ENCODE measurements at regions not wholly inside any gene's neighbourhood (a gene's known extent, or its start where the extent isn't known, plus 50 kb on each side); places are given as distances from the start of the nearest gene placed in this dataset.

DNA sequence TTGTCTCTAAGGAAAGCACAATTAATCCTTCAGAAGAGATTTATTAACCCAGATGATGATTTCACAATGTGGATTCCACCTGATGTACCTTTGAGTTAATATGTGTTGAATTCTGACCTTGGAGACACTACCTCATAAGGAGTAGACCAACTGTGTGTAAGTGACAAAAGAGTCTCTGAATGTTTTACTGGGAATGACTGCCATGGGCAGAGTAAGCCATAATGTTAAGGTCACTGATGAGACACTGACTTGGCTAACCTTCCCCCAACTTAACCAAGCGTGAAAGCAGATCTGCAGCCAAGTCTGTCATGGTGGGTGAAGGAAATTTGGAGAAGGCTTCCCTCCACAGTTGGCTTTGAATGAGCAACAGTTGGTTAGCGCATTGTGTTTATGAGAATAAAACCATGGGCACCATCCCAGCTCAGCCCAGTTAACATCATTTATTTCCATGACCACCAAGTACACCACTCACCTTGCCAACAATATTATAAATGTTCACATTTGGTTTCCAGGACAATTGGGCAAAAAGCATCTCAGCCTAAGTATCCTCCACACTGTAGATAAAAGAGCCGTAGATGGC, 618.5 kb downstream of the KCNJ2 start:
- TF ChIP-seq YY1 (IDR thresholded peaks at IDR 0.05; ENCODE audit: low read depth) (no peak), NFIC (IDR thresholded peaks at IDR 0.05) (no peak), EGR1 (IDR thresholded peaks at IDR 0.05) (no peak), FOXM1 (IDR thresholded peaks at IDR 0.05; ENCODE audit: borderline replicate concordance, low read depth) (no peak), CEBPB (IDR thresholded peaks at IDR 0.05) (no peak), TAF1 (IDR thresholded peaks at IDR 0.05; ENCODE audit: low read depth) (no peak), CREB1 (IDR thresholded peaks at IDR 0.05; ENCODE audit: low read depth) (no peak), TCF12 (IDR thresholded peaks at IDR 0.05; ENCODE audit: low read depth) (no peak), ZBTB7A (IDR thresholded peaks at IDR 0.05; ENCODE audit: low read depth) (no peak), EP300 (IDR thresholded peaks at IDR 0.05; ENCODE audit: borderline replicate concordance) (no peak), TEAD4 (IDR thresholded peaks at IDR 0.05) (no peak), MAX (IDR thresholded peaks at IDR 0.05) (no peak), RAD21 (IDR thresholded peaks at IDR 0.05; ENCODE audit: low read depth) (no peak), USF1 (IDR thresholded peaks at IDR 0.05) (no peak)
- TF ChIP-seq, protein P1, sequence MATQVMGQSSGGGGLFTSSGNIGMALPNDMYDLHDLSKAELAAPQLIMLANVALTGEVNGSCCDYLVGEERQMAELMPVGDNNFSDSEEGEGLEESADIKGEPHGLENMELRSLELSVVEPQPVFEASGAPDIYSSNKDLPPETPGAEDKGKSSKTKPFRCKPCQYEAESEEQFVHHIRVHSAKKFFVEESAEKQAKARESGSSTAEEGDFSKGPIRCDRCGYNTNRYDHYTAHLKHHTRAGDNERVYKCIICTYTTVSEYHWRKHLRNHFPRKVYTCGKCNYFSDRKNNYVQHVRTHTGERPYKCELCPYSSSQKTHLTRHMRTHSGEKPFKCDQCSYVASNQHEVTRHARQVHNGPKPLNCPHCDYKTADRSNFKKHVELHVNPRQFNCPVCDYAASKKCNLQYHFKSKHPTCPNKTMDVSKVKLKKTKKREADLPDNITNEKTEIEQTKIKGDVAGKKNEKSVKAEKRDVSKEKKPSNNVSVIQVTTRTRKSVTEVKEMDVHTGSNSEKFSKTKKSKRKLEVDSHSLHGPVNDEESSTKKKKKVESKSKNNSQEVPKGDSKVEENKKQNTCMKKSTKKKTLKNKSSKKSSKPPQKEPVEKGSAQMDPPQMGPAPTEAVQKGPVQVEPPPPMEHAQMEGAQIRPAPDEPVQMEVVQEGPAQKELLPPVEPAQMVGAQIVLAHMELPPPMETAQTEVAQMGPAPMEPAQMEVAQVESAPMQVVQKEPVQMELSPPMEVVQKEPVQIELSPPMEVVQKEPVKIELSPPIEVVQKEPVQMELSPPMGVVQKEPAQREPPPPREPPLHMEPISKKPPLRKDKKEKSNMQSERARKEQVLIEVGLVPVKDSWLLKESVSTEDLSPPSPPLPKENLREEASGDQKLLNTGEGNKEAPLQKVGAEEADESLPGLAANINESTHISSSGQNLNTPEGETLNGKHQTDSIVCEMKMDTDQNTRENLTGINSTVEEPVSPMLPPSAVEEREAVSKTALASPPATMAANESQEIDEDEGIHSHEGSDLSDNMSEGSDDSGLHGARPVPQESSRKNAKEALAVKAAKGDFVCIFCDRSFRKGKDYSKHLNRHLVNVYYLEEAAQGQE (IDR thresholded peaks at IDR 0.05; ENCODE audit: low read depth) = no peak

GRCh38 chr17:70791748-70792443, 622.6 kb downstream of the KCNJ2 start:
- TF ChIP-seq FOXM1 (IDR thresholded peaks at IDR 0.05; ENCODE audit: borderline replicate concordance, low read depth) = no peak
- TF ChIP-seq CEBPB (IDR thresholded peaks at IDR 0.05) = no peak
- no peak for TF ChIP-seq NFIC (IDR thresholded peaks at IDR 0.05)
- TF ChIP-seq CREB1 (IDR thresholded peaks at IDR 0.05; ENCODE audit: low read depth) = no peak
- TF ChIP-seq TEAD4 (IDR thresholded peaks at IDR 0.05) = no peak
- no peak for TF ChIP-seq TAF1 (IDR thresholded peaks at IDR 0.05; ENCODE audit: low read depth)
- TF ChIP-seq YY1 (IDR thresholded peaks at IDR 0.05; ENCODE audit: low read depth) = no peak
- TF ChIP-seq, protein P1 (IDR thresholded peaks at IDR 0.05; ENCODE audit: low read depth) = no peak
- TF ChIP-seq USF1 (IDR thresholded peaks at IDR 0.05) = no peak

- TF ChIP-seq FOXM1 (IDR thresholded peaks at IDR 0.05; ENCODE audit: borderline replicate concordance, low read depth) (no peak), TCF12 (IDR thresholded peaks at IDR 0.05; ENCODE audit: low read depth) (no peak), CREB1 (IDR thresholded peaks at IDR 0.05; ENCODE audit: low read depth) (no peak), TEAD4 (IDR thresholded peaks at IDR 0.05) (no peak), MAX (IDR thresholded peaks at IDR 0.05) (no peak), YY1 (IDR thresholded peaks at IDR 0.05; ENCODE audit: low read depth) (no peak), CEBPB (IDR thresholded peaks at IDR 0.05) (no peak)
These were observed 625.4 kb downstream of the KCNJ2 start for GRCh38 chr17:70794738-70795137.

GRCh38 chr17:70795620-70796019, 626.3 kb downstream of the KCNJ2 start:
- no peak for TF ChIP-seq NFIC (IDR thresholded peaks at IDR 0.05)
- TF ChIP-seq ZBTB7A (IDR thresholded peaks at IDR 0.05; ENCODE audit: low read depth) = no peak
- no peak for TF ChIP-seq TCF12 (IDR thresholded peaks at IDR 0.05; ENCODE audit: low read depth)
- no peak for TF ChIP-seq TEAD4 (IDR thresholded peaks at IDR 0.05)
- no peak for TF ChIP-seq TAF1 (IDR thresholded peaks at IDR 0.05; ENCODE audit: low read depth)
- TF ChIP-seq MAX (IDR thresholded peaks at IDR 0.05) = no peak

- TF ChIP-seq TAF1 (IDR thresholded peaks at IDR 0.05; ENCODE audit: low read depth) (no peak), RAD21 (IDR thresholded peaks at IDR 0.05; ENCODE audit: low read depth) (no peak), USF1 (IDR thresholded peaks at IDR 0.05) (no peak), YY1 (IDR thresholded peaks at IDR 0.05; ENCODE audit: low read depth) (no peak), CEBPB (IDR thresholded peaks at IDR 0.05) (no peak)
These were observed 627.4 kb downstream of the KCNJ2 start for GRCh38 chr17:70796757-70797156.
